Adrenal gland (tissue), 9 donors: ENCODE measurements at regions not wholly inside any gene's neighbourhood (a gene's known extent, or its start where the extent isn't known, plus 50 kb on each side); places are given as distances from the start of the nearest gene placed in this dataset.

ENCODE experiments used
- DNase-seq, 7 donors: peaks; one replicate each; pipeline ENCODE4 v3.0.0-alpha.2; 2019 to 2020
- H3K27ac ChIP-seq, 5 donors: fragments of 200-600 bp; sonication (generic) in 4 of 5; 1 replicate in 3 of 5; 2 replicates in 2 of 5; pipeline versions ENCODE4 v1.5.1 to v1.8.0; 2016 to 2020; ENCODE audit warnings: mild to moderate bottlenecking in 1 of 5
- H3K27me3 ChIP-seq: fragments of 200-600 bp; 2 replicates; pipeline ENCODE4 v1.8.0; 2021
- H3K36me3 ChIP-seq, 2 donors: fragments of 200-600 bp; replicated peaks in 1 of 2; 1 replicate in 1 of 2; 2 replicates in 1 of 2; pipeline versions ENCODE4 v1.5.1 to v1.8.0; 2018 to 2022
- H3K4me1 ChIP-seq, 2 donors: fragments of 200-600 bp; replicated peaks in 1 of 2; 1 replicate in 1 of 2; 2 replicates in 1 of 2; pipeline versions ENCODE4 v1.5.1 to v1.8.0; 2018 to 2021
- H3K4me3 ChIP-seq, 4 donors: fragments of 200-600 bp; sonication (generic) in 3 of 4; one replicate each; pipeline ENCODE4 v1.5.1; 2016 to 2018
- H3K9me3 ChIP-seq, 3 donors: fragments of 200-600 bp; sonication (generic) in 1 of 3; replicated peaks in 1 of 3; 1 replicate in 2 of 3; 2 replicates in 1 of 3; pipeline versions ENCODE4 v1.5.1 to v1.8.0; 2016 to 2021
- POLR2A ChIP-seq, 2 donors: fragments of 450-650 bp; IDR thresholded peaks; one replicate each; pipeline ENCODE4 v1.6.1; 2017; ENCODE audit warnings: antibody characterized with exemption in 2 of 2, mild to moderate bottlenecking in 2 of 2, moderate library complexity in 1 of 2
- WGBS, 4 donors: extraction: QIAGEN DNeasy Blood & Tissue Kit in 2 of 4; methylation state at CpG; one replicate each; pipeline versions ENCODE4 v1.1.5 to v1.1.7; 2013 to 2017; 5-methylcytosine and 5-hydroxymethylcytosine counted together
- intact Hi-C, 2 donors: fragments of 100-400 bp; cut with DNase I; formaldehyde crosslinking; loops; one replicate each; pipeline versions ENCODE4 v1.14.1 to v1.15.0; 2022 to 2023
- TF ChIP-seq, protein P1 (sequence below), 6 experiments: fragments of 450-650 bp in 4 of 6; fragments of 200-600 bp in 2 of 6; sonication (generic) in 1 of 6; IDR thresholded peaks; 1 replicate in 5 of 6; 2 replicates in 1 of 6; pipeline versions ENCODE4 v1.5.1 to v1.8.0; 2016 to 2021; ENCODE audit warnings: antibody characterized with exemption in 6 of 6, mild to moderate bottlenecking in 2 of 6, moderate library complexity in 1 of 6
- donor health status: healthy with polysubstance abuse.
- donor health status: Bipolar disorder and iron deficiency.
- donor health status: DM: yes; HTN: yes; CAD: no.
- donor health status: DM: no; HTN: no; CAD: no.
- donor health status: DM: no; HTN: no; CAD: no.

DNA sequence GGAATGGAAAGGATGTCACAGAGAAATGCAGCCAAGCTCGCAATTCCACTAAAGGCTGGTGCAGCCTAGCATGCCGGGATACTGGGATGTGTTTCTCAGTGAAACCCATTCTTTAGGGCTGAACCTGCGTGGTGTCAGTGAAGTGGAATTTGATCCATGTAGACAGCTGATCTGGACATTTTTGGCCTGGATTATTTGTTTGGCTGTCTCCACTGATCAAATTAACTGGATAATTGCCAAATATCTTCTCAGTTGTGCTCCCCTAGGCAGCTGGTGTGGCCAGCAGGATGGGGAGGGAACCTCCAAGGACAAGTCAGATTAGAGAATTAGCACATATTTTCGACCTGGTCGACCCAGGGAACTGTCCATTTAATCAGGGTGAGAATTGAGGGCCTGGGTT, 318.4 kb downstream of the RPS6KC1 start:
- Histone ChIP-seq H3K4me1 (no peaks in the 10 kb centered on the region), H3K4me3 (no peak overlapping the region), H3K27me3 (no peaks in the 10 kb centered on the region), H3K9me3 (no peaks in the 10 kb centered on the region), H3K36me3 (no peaks in the 10 kb centered on the region), H3K27ac (no peak overlapping the region)
- DNase-seq: no peak
- no peak for TF ChIP-seq POLR2A (IDR thresholded peaks at IDR 0.05)
- TF ChIP-seq, protein P1, sequence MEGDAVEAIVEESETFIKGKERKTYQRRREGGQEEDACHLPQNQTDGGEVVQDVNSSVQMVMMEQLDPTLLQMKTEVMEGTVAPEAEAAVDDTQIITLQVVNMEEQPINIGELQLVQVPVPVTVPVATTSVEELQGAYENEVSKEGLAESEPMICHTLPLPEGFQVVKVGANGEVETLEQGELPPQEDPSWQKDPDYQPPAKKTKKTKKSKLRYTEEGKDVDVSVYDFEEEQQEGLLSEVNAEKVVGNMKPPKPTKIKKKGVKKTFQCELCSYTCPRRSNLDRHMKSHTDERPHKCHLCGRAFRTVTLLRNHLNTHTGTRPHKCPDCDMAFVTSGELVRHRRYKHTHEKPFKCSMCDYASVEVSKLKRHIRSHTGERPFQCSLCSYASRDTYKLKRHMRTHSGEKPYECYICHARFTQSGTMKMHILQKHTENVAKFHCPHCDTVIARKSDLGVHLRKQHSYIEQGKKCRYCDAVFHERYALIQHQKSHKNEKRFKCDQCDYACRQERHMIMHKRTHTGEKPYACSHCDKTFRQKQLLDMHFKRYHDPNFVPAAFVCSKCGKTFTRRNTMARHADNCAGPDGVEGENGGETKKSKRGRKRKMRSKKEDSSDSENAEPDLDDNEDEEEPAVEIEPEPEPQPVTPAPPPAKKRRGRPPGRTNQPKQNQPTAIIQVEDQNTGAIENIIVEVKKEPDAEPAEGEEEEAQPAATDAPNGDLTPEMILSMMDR (IDR thresholded peaks at IDR 0.05): no peak
- WGBS, 4 donors: 81 to 90% (median 87%) methylated on average over 5 of the region's 5 CpGs
- intact Hi-C loops: no loop called here

- H3K9me3 ChIP-seq: no peaks in the 10 kb centered on the region
- H3K4me1 ChIP-seq: no peaks in the 10 kb centered on the region
- H3K27ac ChIP-seq: no peak overlapping the region
- 81 to 89% (median 85%) methylated on average over 5 of the region's 5 CpGs for WGBS, 4 donors
- no peaks in the 10 kb centered on the region for H3K27me3 ChIP-seq
- H3K4me3 ChIP-seq: no peak overlapping the region
- no peaks in the 10 kb centered on the region for H3K36me3 ChIP-seq
- TF ChIP-seq, protein P1 (IDR thresholded peaks at IDR 0.05): no peak
- no peak for TF ChIP-seq POLR2A (IDR thresholded peaks at IDR 0.05)
- intact Hi-C loops: loop anchor here in 1 of 2 donors (10.0 kb wide), 1 partner anchor 754 kb away; no protein-coding TSS in a partner anchor
- no peak for DNase-seq
Measured at GRCh38 chr1:213370523-213370922, 319.5 kb downstream of the RPS6KC1 start.

GRCh38 chr1:213371525-213371846, 320.4 kb downstream of the RPS6KC1 start:
- Histone ChIP-seq H3K4me1 (no peaks in the 10 kb centered on the region), H3K27ac (no peak overlapping the region), H3K4me3 (no peak overlapping the region), H3K36me3 (no peaks in the 10 kb centered on the region), H3K27me3 (no peaks in the 10 kb centered on the region), H3K9me3 (no peaks in the 10 kb centered on the region)
- WGBS, 4 donors: 86 to 97% (median 89%) methylated on average over 3 of the region's 3 CpGs
- intact Hi-C loops: loop anchor here in 1 of 2 donors (10.0 kb wide), 1 partner anchor 753 kb away; no protein-coding TSS in a partner anchor
- no peak for DNase-seq
- no peak for TF ChIP-seq POLR2A (IDR thresholded peaks at IDR 0.05)
- TF ChIP-seq, protein P1 (IDR thresholded peaks at IDR 0.05): no peak

DNA sequence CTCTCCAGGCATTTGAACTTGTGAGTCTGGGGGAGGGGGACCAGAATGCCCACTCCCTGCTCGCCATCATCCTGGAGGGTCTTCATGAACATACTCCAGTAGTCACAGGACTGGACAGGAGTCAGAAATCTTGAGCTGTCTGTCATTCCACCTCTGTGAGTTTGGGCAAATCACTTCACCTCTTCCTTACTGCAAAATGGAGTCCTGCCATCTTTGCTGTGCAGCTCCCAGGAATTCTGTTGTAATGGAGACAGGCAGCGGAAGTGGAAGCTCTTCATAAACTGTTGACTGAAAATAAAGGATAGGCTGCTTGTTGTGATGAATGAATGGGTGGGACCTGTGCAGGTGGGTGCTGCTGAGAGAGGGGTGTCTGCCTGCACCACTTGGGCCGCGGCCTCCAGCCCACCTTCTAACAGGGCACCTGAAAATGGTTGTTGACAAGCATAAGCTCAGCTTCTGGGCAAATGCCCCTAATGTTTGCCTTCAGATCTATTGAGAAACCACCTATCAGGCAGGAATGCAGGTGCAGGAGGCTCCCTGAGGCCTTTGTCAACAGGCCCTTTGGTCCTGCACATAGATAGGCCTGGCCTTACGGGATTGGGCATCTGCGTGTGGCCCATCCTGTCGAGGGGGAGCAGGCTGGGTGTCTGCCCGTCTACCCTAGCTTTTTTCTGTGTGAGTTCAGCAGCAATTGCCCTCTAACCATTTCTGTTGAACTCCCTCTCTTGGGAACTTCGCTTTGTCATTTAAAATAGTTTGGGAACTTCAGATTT, 321.0 kb downstream of the RPS6KC1 start:
- no peak overlapping the region for H3K27ac ChIP-seq
- H3K4me3 ChIP-seq: no peak overlapping the region
- H3K9me3 ChIP-seq: no peaks in the 10 kb centered on the region
- no peak for DNase-seq
- H3K27me3 ChIP-seq: no peaks in the 10 kb centered on the region
- 89 to 98% (median 89%) methylated on average over 9 of the region's 9 CpGs for WGBS, 4 donors
- TF ChIP-seq, protein P1 (IDR thresholded peaks at IDR 0.05): no peak
- no peak for TF ChIP-seq POLR2A (IDR thresholded peaks at IDR 0.05)
- no peaks in the 10 kb centered on the region for H3K36me3 ChIP-seq
- intact Hi-C loops: loop anchor here in 1 of 2 donors (10.0 kb wide), 1 partner anchor 753 kb away; no protein-coding TSS in a partner anchor
- H3K4me1 ChIP-seq: no peaks in the 10 kb centered on the region
